Muscle of arm (tissue), 1 donor: ENCODE measurements at regions not wholly inside any gene's neighbourhood (a gene's known extent, or its start where the extent isn't known, plus 50 kb on each side); places are given as distances from the start of the nearest gene placed in this dataset.
A peak's percentile ranks its signal among the peaks of the same experiment; 100 is the strongest.

Experiments
- DNase-seq: peaks from one replicate; pipeline ENCODE4 v3.0.0-alpha.2; 2013

DNA sequence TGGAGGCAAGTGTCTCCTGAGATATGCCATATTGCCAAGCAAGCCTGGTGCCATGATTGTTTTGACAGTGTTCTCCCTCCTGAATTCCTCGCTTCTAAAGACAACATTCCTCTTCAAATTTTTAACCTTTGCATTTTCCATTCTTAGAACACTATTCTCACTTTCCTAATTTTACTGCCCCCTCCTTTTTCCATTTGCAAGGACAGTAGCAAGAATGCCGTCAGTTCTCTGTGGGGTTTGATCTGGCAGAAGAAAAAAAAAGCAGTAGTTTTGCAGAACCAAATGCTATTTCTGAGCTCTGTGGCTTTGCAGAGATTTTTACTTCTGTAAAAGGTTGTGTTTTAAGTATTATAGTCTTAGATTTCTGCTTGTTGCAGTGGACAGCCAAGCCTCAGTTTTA lies 295.2 kb downstream of the NUAK1 start:
- peak; percentile 38 for DNase-seq

DNA sequence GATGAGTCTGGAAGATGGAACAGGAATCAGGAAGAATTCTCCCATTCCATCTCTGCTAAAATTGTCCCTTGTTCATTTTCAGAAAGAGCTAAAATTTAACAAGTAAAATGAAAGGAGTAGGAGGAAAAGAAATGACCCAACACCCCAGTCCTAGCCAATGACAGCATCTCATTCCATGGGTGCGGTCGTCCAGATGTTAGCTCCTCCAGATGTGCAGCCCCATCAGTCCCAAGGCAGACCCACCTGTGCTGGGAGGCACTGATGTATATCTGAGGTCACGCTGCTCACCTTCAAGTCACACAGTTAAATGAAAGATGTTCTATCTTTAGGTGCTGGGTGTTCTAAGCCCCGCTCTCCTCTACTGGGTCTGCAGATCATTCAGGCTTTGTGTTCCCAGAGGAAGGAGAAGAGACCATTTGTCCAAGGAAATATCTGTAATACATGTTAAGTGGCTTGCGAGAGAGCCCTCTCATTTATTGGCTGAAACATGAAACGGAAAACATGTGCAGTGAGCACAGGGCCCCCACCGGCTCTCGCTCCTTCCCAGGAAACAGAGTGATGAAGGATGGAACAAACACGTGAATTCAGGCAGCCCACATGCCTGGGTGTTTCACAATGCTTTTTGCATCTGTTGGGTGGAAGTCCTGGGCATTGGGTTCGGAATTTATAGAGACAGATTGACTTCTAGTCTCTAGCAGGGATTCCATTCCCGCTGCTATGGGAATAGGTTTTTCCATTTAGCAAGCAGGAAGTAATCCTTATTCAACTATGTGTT lies 294.6 kb downstream of the NUAK1 start:
- DNase-seq: peak; percentile 69

DNA sequence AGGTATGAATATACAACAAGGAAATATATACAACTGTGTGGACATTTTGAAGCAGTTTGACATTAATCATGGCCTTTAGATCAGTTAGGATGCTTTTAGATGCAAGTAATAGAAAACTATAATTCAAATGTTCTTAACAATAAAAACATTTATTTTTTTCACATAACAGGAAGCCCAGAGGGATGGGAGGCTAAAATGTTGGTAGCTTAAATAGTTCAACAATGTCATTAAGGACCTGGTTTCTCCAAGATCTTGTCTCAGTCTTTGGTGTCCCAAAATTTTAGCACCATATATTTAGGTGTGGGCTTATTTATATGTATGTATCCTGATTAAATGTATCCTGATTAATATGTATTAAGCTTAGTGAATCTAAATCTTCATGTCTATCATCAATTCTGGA lies 292.4 kb downstream of the NUAK1 start:
- no peak for DNase-seq

DNA sequence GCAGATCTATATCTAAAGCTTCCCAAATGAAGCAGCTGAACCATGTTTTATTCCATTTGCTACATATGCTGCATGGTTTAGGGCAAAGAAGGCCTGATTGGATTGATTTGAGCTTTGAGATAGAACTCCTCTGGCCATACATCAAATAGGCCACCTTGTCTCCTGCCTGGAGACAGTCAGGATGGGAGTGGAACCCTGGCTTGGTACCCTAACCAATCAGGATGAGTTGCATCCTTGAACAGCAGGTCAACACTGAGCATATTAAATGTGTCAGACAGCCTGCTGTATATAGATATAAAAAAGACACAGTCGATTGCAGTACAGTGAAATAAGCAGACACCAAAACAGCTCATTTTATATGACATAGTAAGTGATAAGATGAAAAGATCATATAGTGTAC lies 291.7 kb downstream of the NUAK1 start:
- no peak for DNase-seq

DNA sequence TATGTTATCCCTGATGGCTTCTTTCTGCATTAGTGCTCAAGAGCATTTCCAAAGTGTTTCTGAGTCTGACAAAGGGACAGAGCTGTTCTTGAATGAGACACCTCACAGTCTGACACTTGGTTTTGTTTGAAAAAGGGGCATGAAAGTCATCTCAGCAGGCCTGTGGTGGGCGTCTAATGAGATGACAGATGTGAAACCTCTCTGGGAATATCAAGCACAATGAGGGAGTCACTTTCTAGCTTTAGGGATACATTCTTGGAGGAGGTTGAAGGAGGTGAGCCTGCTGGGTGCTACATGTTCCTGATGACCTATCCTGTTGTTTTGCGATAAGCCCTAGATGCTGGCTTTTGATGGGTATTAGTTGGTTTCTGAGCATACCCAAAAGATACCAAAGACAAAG lies 290.5 kb downstream of the NUAK1 start:
- no peak for DNase-seq

DNA sequence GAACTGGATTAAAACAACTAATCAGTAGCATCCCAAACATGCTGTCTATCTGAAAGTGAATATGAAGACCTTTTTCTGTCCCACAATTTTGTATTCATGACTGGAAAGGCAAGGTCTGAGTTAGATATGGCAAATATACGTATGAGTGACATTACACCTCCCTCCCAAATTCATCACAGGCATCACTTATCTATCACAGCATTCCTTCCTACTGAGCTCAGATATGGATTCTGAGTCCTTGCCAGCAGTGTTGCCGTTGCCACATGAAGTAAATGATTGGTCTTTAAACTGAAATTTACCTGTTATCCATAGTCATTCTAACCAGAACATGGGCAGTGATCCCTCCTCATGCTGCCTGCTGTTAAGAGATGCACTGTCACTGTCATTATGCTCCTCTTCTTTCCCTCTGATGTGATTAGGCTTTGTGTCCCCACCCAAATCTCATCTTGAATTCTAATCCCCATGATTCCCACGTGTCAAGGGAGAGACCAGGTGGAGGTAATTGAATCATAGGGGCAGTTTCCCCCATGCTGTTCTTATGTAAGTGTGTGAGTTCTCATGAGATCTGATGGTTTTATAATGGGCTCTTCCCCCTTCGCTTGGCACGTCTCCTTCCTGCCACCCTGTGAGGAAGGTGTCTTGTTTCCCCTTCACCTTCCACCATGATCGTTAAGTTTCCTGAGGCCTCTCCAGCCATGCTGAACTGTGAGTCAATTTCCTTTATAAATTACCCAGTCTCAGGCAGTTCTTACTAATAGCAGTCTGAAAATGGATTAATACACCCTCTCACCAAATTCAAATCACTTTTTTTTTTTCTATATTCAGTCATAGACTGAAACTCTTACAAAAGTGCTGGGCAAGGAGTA lies 288.4 kb downstream of the NUAK1 start:
- no peak for DNase-seq

DNA sequence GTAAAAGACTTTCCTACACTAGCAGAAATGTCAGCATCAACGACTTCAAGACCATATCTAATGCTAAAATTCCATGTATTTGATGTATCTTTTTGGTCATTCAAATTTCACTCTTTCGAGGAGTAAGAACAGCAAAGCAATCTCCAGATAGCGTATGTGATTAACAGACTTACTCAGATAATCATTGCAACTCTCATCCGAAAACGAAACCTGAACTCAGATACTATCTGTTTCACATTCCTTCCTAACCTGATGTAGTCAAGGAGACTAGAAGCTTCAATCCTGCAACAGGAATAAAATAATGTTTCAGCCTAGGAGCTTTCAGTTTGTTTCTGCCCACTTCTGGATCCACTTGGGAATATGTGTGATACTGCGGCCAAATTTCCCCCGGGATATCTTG lies 286.3 kb downstream of the NUAK1 start:
- no peak for DNase-seq

DNA sequence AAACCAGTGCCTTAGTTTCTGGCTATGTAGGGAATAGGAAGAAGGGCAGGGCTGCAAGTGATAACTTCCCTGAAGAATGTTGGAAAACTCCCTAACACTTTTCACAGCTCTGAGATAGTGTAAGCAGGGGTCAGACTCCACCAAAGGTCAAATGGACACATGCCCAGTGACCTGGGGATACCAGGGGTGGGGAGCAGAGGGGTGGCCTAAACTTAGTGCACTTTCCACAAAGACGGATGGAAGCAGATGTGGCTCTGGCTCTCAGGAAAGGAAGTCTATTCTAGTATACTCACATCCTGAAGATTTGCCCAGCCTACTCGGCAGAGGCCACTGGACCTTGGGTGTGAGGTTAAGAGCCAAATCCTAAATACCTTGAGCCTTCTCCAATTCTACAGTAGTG lies 285.8 kb downstream of the NUAK1 start:
- peak; percentile 27 for DNase-seq

DNA sequence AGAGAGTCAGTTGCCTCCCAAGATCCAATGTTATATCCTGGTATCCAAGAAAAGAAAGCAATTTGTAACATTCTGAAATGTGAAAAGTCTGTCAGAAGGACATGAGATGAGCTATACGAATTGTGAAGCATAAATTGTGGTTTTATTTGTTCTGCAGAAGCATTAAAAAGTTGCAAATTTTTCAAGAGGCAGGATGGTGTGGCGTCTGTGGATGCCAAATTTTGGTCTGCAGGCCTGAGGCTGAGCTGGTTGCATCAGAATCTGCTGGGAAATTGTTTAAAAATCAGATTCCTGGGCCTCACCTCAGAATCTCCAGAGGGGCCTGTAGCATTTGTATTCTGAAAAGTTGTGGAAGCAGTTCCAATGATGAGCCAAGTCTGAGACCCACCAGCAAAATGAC lies 284.7 kb downstream of the NUAK1 start:
- DNase-seq: no peak

DNA sequence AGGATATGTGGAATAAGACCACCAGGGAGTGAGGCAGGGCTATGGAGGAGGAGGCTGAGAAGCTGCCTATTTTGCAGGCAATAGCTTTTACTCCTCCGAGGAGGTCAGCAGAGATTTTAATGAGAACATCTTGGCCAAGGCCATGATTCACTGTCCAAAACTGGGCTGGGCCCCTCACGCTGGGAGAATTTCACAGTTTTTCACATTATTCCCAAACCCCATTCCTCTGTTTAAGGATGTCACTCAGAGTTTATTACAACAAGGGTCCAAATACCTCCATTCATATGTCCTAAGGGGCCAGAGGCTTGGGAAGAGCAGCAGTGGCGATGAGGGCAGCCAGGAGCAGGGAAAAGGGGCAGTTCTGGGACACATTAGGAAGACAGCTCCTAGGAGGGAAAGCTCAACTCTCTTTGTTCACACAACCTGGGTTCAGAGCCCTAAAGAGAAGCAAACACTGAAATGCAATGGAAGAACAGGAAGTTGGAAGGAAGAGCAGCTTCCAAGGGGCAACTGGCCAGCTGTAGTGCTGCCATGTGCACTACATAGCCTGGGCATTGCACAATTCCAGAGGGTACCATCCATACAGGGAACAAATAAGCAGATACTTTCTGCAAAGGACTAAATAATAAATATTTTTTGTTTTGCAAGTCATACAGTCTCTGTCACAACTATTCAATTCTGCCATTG lies 283.2 kb downstream of the NUAK1 start:
- DNase-seq: peak; percentile 62

DNA sequence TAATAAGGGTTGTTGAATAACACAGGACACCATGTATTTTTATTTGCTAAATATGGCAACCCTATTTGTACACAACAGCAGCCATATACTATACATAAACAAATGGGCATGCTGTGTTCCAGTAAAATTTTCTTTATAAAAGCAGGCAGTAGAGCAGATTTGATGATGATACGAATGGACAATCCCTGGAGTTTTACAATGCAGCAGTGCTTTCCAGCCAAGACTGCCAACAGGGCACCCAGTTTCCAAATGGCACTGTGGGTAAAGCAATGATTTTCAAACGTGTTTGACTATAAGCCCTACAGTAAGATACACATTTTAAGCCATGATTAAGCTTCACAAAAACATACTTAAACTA lies 282.7 kb downstream of the NUAK1 start:
- DNase-seq: no peak

DNA sequence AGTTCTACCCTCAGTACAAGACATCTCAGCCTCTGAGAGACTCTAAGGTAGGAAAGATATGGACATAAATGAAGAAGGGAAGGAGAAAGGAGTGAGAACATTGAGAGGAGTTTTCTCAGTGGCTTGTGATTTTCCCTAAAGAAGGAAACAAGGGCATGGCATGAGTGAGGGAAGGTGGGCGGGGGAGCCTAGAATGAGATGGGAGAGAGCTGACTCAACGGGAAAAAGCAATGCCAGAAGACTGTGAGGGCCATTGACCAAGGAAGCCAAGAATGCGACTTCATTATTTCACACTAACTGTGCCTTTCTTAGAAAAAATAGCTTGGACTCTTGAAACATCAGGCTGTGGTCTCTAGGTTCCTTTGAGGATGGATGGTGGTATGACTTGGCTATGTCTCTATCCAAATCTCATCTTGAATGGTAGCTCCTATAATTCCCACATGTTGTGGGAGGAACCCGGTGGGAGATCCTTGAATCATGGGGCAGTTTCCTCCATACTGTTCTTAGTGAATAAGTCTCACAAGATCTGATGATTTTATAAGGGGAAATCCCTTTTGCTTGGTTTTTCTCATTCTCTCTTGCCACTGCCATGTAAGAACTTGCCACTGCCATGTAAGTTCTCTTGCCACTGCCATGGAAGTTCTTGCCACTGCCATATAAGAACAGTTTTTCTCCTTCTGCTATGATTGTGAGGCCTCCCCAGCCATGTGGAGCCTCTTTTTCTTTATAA lies 279.6 kb downstream of the NUAK1 start:
- no peak for DNase-seq

DNA sequence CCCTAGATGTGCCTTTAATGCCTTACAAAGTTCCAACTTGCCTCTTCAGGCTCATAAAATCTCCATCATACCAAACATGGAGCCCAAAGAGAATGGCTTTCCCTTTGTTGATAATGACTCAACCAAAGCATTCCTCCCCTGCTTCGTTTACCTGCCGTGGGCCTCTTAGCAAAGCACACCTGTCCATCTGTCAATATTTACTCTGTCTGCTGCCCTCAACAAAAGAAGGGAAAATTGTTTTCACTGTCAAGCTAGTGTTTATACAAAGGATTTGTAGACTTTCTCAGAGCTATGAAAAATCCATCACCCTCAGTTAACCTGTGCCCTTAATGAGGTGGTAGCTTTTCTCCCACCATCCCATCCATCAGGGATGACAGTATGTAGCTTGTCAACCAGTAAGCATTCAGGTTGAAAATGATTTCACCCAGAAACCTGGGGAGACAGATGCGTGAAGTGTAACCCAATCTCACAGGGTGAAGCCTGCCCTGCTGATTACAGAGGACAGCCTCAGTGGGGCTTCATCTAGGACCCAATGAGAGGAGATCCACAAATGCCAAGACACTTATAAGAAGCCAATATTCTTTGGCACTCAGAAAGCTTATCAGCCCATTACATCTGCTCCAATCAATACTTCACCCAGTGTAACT lies 278.1 kb downstream of the NUAK1 start:
- no peak for DNase-seq

DNA sequence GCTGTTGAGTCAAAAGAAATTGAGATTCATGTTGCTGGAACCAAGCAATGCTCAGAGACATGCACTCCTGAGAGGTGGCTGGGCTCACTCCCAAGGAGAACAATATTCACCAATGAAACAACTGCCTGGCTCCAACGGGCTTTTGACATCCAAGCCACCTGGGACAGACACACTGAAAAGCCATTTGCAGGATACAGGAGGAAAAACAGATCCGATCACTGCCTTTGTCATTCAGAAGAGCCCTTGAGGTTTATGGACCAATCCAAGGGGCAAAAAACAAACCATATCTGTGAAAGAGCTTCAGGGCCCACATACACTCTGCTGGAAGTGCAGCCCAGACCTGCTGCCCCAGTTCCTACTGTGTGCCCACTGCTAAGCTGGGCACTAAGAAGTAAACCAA lies 277.5 kb downstream of the NUAK1 start:
- DNase-seq: no peak

DNA sequence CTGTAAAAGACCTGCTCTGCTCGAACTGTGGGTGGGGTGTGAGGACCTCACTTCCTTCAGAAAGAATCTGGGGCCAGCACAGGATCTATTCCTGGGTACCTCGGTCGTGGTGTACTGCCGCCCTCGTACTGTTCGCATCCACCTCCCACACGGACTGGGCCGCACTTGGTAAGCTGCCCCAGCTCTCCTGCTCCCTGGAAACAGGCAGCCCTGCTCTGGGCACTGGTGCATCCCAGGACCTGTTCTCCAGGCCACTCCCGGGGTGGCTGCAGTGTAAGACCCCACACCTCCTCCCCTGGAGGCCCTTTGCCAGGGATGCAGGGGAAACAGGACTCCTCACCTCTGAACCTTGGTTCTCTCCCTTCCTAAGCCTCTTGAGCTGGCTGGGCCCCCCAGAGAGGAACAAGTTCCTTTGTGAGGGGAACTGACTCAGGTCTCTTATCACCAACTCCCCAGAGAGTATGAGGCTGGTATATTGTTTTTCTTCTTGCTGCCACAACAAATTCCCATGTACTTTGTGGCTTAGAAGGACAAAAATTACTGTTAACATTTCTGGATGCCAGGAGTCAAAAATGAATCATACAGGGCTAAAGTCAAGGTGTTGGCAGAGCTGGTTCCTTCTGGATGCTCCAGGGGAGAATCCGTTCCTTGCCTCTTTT lies 276.5 kb downstream of the NUAK1 start:
- no peak for DNase-seq

DNA sequence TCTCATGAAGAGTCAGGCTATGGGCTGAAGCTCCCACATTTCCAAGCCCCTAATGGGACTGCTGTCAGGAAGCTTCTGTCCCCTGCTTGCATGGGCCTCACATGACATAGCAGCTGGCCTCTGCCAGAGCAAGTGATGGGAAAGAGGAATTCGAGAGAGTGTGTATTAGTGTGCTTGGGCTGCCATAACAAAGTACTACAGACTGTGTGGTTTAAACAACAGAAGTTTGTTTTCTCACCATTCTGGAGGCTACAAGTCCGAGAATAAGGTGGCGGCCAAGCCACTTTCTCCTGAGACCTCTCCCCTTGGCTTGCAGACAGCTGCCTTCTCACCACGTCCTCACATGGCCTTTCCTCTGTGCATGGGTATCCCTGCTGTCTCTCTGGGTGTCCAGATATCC lies 274.4 kb downstream of the NUAK1 start:
- no peak for DNase-seq

DNA sequence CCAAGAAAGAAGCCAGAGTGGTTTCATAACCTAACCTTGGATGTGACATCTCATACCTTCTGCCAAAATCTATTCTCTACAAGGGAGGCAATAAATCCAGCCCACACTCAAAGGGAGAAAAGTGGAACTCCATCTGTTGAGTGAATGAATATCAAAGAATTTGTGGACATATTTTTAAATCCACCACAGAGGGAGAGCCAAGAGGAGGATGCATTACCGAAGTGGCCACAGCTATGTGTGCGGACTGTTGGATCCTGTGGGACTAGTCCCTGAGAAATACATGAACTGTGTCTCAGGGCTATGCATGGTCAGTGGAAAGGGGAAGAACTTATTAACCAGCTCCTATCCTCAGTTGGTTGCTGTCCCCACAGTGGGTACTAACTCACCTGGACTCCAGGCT lies 273.9 kb downstream of the NUAK1 start:
- no peak for DNase-seq

DNA sequence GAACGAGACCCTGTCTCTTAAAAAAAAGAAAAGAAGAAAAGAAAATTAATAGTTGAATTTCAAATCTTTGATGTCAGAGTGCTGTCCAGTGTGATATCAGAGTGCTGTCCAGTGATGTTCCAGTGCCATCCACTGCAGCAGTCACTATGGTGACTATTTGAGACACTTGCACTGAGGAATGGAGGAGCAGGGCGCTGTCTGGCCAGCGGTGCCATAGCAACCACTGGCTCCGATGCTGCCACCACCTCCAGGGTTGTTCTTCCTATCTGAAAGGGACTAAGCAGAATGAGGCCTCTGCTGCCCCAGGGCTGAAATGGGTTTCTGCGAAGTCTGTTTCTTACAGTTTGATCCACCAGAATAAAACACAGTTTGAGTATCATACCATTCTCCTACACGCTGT lies 272.9 kb downstream of the NUAK1 start:
- DNase-seq: no peak

DNA sequence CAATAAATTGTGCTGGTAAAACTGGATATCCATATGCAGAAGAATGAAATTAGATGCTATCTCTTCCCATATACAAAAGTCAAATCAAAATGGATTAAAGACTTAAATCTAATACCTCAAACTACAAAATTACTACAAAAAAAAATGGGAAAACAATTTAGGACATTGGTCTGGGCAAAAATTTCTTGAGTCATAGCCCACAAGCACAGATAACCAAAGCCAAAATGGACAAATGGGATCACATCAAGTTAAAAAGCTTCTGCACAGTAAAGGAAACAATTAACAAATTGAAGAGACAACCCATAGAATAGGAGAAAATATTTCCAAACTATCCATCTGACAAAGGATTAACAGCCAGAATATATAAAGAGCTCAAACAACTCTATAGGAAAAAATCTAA lies 264.6 kb downstream of the NUAK1 start:
- no peak for DNase-seq

DNA sequence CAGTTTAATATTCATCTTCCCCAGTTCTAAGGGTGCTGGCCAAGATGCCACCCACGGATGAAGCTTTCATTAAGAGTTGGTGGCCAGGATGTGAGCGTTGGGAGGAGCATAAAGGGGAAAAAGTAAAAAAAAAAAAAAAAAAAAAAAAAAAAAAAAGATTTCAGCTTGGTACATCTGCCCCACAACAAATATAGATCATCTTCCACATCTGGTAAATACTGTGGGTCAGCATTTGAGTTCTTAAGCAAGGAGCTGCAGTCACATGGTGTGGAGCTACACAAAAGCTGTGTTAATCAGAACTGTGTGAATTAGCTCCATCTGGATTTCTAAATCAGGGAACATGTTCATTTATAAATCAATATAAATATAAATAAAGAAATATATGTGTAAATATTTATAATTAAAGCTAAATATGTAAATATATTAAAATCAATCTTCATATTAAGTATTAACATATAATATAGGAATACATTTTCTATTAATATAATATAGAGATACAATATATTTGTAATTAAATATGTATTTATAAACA lies 262.3 kb downstream of the NUAK1 start:
- DNase-seq: no peak

DNA sequence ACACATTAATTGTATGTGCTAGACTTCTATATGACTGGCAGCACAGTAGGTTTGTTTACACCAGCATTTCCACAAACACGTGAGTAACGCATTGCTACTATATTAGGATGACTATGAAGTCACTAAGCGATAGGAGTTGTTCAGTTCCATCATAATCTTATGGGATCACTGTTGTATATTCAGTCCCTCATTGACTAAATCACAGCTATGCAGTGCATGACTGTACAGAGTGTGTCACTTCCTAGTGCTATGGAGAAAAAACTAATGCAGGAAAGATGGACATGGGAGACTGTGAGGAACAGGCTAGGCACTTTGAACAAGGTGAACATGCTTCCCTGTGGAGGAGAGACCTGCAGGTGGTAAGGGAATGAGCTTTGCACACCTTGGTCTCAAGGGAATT lies 259.8 kb downstream of the NUAK1 start:
- DNase-seq: no peak
